Mesenteric fat pad (tissue), 1 donor: ENCODE measurements at regions not wholly inside any gene's neighbourhood (a gene's known extent, or its start where the extent isn't known, plus 50 kb on each side); places are given as distances from the start of the nearest gene placed in this dataset.
A peak's percentile ranks its signal among the peaks of the same experiment; 100 is the strongest.

Experiments
- DNase-seq: peaks from one replicate; pipeline ENCODE4 v3.0.0-alpha.2; 2020; ENCODE audit warnings: low spot score
- donor health status: DM: yes; HTN: yes; CAD: no.

GRCh38 chr2:47690706-47691325 lies 92.1 kb upstream of the MSH6 start:
- DNase-seq = peak; percentile 69

GRCh38 chr2:47690132-47690531 lies 92.8 kb upstream of the MSH6 start:
- DNase-seq = peak; percentile 4

GRCh38 chr2:47689118-47689517 lies 93.8 kb upstream of the MSH6 start:
- peak; percentile 6 for DNase-seq

DNA sequence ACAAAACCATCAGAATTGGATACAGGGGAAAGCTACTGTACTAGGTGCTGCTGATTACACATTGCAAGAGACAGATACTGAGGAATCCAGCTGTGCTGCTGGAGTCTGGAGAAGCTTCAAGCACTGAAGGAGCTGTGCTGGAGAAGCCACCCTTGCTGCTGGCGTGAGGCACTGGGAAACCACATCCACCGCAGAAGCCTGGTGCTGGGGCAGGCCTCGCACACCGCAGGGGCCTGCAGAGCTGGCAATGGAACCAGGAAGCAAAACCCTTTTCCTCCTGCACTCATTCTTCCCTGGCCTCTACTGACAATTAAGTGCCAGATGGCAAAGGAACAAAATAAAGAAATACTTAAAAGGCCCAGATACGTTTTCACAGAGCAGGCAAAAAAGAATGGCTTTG lies 94.4 kb upstream of the MSH6 start:
- no peak for DNase-seq

DNA sequence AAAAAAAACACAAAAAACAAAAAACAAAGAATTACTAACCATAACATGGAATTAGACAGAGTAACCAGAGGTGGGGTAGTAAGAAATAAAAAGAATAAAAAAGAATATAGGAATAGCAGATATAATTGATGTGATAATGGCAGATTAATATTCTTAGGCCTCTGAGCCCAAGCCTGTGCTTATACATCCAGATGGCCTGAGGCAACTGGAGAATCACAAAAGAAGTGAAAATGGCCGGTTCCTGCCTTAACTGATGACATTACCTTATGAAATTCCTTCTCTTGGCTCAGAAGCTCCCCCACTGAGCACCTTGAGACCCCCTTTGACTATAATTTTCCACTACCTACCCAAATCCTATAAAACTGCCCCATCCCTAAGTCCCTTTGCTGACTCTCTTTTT lies 95.1 kb upstream of the MSH6 start:
- no peak for DNase-seq

DNA sequence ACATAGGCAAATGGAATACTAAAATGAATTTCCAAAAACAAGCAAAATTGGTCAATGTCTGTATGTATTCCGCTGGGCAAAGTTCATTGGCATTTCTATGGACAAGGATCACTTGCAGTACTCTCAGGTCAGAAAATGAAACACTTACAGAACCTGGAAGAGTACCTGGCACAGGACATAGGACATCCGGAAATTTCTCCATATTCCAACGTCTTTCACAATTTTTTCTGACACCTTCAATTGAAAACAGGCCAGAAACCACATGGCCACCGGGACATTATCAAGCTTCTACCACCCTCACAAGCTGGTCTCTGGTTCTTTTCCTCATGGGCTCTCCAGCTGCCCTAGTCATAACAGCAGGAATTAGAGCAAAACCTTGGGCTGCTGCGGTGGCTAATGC lies 96.9 kb upstream of the MSH6 start:
- no peak for DNase-seq

DNA sequence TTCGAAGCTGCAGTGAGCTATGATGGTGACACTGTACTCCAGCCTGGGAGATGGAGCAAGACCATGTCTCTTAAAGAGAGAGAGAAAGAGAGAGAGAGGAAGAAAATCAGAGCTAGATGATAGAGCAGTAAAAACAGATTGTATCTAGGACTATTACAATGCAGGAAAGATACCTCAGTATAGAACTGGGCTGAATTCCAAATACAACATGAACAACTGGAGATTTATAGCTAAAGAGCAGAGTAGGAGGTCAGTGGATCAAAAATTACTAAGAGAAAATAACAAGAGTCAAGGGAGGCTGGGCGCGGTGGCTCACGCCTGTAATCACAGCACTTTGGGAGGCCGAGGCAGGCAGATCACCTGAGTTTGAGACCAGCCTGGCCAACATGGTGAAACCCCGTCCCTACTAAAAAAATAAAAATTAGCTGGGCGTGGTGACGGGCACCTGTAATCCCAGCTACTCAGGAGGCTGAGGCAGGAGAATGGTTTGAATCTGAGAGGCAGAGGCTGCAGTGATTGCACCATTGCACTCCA lies 100.7 kb upstream of the MSH6 start:
- DNase-seq = peak; percentile 55

GRCh38 chr2:47676261-47676926 lies 105.6 kb upstream of the KCNK12 start:
- DNase-seq = peak; percentile 16

GRCh38 chr2:47675196-47675825 lies 104.5 kb upstream of the KCNK12 start:
- peak; percentile 68 for DNase-seq

DNA sequence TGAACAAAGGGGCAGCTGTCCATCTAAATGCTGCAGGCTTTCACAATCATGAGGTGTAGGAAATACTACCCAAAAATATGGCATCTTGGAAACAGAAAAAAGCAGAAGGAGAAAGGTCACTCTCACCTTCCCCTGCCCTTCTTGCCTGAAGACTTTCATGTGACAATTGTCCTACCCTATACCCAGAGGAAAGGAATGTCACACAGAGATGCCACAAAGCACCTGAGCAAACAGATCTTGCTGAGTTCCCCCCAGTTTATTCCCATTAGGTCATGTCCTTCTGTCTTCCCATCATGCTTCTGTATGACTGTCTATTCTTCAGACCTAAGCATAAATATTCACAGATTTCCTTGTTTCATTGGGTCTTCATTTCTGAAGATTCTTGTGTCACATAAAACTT lies 95.5 kb upstream of the KCNK12 start:
- peak; percentile 2 for DNase-seq

- peak; percentile 5 for DNase-seq
Observed at GRCh38 chr2:47664817-47665216, 94.0 kb upstream of the KCNK12 start.

- DNase-seq = no peak
Observed at GRCh38 chr2:47662552-47662951, 91.8 kb upstream of the KCNK12 start.

GRCh38 chr2:47661310-47661709 lies 90.5 kb upstream of the KCNK12 start:
- no peak for DNase-seq

- DNase-seq = no peak
Observed at GRCh38 chr2:47660168-47660567, 89.4 kb upstream of the KCNK12 start.

- DNase-seq = peak; percentile 67
Observed at GRCh38 chr2:47658646-47659320, 88.0 kb upstream of the KCNK12 start.

DNA sequence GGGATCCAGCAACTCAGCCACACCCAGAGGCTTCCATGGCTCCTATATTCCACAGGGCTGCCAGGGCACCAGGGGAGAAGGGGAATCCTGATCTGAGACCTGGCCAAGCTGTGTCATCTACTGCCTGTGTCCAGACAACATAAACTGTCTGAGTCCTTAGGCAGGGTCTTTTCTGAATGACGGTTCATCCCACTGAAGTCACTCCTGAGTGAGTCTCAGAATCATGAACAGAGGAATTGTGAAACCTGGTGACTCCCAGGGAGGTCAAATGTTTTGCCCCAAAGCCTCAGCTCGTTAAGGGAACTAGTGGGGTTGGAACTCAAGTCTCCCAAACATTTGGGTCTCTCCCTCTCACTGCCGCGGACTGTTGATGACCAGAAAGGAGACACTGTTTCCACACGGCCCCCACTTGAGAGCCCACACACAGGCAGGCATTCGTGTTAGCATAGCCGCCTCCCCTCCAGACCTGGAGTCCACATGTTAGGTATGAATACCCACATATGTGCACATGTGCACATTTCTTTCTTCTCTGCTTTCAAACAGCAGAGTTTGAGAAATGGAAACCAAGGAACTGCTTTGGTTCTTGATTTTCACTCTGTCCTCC lies 87.2 kb upstream of the KCNK12 start:
- peak; percentile 26 for DNase-seq

DNA sequence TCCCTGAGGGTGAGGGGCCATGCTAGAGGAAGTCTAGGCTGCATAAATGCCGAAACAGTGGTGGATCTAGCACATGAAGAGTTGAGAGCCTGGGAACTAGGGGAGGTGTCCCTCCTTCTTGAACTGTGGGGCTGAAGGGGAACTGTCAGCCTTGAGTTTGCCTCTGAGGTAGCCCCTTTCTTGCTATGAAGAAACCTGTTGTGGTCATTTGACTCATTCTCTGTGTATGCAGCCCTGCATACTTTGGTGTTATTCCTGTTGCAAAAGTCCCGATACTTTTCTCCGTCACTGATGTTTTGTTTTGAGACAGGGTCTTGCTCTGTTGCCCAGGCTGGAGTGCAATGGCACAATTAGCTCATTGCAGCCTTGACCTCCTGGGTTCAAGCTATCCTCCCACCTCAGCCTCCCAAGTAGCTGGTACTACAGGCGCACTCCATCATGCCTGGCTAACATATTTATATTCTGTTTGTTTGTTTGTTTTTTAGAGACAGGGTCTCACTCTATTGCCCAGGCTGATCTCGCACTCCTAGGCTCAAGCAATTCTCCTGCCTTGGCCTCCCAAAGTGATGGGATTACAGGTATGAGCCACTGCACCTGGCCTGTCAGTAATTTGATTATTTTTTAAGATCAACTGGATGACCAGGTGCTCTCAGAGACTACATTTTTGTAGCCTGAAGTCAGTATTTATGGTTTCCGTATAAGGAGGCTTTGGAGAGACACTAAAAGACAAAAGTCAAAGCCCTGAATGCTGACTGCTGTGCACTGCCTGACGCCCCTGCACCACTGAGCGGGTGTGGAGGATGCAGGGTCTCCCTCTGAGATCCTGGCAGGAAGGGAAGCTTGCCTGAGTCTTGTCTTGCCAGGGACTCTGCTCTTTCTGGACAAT lies 86.2 kb upstream of the KCNK12 start:
- peak; percentile 47 for DNase-seq

DNA sequence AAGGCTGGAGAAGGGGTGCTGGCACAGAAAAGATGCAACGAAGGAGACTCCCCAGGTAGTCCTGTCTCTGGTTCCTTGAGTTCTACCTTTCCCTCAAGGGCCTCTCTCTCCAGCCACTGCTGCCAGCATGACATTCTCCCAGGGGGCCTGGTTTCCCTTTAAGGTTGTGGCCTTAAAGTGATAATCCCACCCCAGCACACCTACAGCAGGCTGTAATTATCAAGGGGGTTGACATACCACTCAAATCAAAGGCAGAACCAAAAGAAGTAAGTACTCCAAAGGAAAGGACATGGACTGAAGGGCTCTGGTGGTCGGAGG lies 84.7 kb upstream of the KCNK12 start:
- no peak for DNase-seq

DNA sequence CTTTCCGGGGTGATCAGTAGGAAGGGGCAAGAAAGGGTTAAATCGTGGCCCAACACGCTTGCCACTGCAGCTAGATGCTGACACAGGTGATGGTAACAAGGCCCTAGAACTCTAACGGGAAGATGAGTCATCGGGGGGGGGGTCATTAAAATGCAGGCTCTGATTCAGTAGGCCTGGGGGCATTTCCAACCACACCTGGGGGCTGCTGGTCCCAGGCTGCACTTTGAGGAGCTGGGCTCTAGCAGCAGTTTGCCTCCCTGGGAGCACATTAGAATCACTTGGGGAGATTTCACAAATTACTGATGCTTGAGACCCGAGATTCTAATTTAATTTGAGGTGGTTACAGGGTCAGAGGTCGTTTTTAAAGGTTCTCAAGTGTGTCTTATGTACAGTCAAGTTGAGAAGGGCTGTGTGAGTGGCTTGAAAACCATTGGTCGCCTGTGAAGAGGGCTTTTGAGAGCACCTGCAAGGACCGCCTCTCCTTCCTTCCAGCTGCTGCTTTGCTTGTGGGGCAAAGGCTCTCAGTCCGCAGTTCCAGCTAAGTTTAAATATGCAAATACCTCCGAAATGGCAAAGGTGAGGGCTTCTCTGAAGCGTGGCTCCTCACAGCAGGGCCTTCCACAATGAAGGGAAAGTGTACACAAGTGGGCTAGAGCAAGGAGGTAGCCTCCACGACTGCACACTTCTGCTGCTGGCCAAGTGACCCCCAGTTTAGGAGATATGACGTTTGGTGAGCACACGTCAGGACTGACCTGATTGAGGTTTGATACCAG lies 84.2 kb upstream of the KCNK12 start:
- peak; percentile 33 for DNase-seq
